ENCODE measurements at regions not wholly inside any gene's neighbourhood (a gene's known extent, or its start where the extent isn't known, plus 50 kb on each side); places are given as distances from the start of the nearest gene placed in this dataset.

GRCh38 chr20:43325926-43326325, 131.8 kb upstream of the SRSF6 start:
- Histone ChIP-seq H4K20me1 (replicated peaks; ENCODE audit: insufficient read depth) (no peaks in the 10 kb centered on the region), H3K4me1 (ENCODE audit: insufficient read depth) (no peaks in the 10 kb centered on the region), H3K36me3 (ENCODE audit: insufficient read depth) (no peaks in the 10 kb centered on the region), H3F3A (replicated peaks; ENCODE audit: low read depth) (no peaks in the 10 kb centered on the region), H3K9me2 (ENCODE audit: insufficient read depth) (no peaks in the 10 kb centered on the region), H2AFZ (no peak overlapping the region), H3K79me2 (replicated peaks; ENCODE audit: insufficient read depth) (no peaks in the 10 kb centered on the region), H3K4me3 (no peak overlapping the region), H3K4me2 (no peak overlapping the region), H3K27ac (ENCODE audit: low read depth) (no peak overlapping the region), H3K27me3 (ENCODE audit: insufficient read depth) (no peaks in the 10 kb centered on the region)
- peaks cover 93% of the 10 kb centered on the region for H3K9me3 Mint-ChIP-seq
- DNase-seq (ENCODE audit: low spot score) (no peak), ATAC-seq (no peak)
- no peak overlapping the region for H3K4me3 Mint-ChIP-seq
- no peaks in the 10 kb centered on the region for H3K4me1 Mint-ChIP-seq
- peaks cover 33% of the 10 kb centered on the region for H3K36me3 Mint-ChIP-seq (ENCODE audit: low read depth)
- TF ChIP-seq ZNF331 (CRISPR knock-in tag; IDR thresholded peaks at IDR 0.05; ENCODE audit: low read depth) = no peak
- TF ChIP-seq NANOG (IDR thresholded peaks at IDR 0.05; ENCODE audit: borderline replicate concordance) = no peak
- no peak for TF ChIP-seq JUNB (IDR thresholded peaks at IDR 0.05; ENCODE audit: unreplicated experiment)
- TF ChIP-seq CREB1 (CRISPR knock-in tag; IDR thresholded peaks at IDR 0.05; ENCODE audit: low read depth) = no peak
- TF ChIP-seq REST (IDR thresholded peaks at IDR 0.05; ENCODE audit: unreplicated experiment) = no peak
- TF ChIP-seq ZNF114 (CRISPR knock-in tag; IDR thresholded peaks at IDR 0.05) = no peak
- no peak for TF ChIP-seq STAT1 (IDR thresholded peaks at IDR 0.05; ENCODE audit: unreplicated experiment)
- no peak for TF ChIP-seq POLR2AphosphoS5 (IDR thresholded peaks at IDR 0.05; ENCODE audit: low read depth)
- TF ChIP-seq CTCF (conservative IDR thresholded peaks at IDR 0.05; ENCODE audit: low read depth in 2 of 2) = no peak
- no peak for TF ChIP-seq EZH2 (IDR thresholded peaks at IDR 0.05; ENCODE audit: low read depth, unreplicated experiment)
- no peak for TF ChIP-seq EZH2phosphoT487 (IDR thresholded peaks at IDR 0.05; ENCODE audit: unreplicated experiment)
- TF ChIP-seq ZNF462 (CRISPR knock-in tag; IDR thresholded peaks at IDR 0.05) = no peak
- no peak for TF ChIP-seq ETS1 (IDR thresholded peaks at IDR 0.05)
- H3K27me3 Mint-ChIP-seq (ENCODE audit: insufficient read depth, low read depth, poor library complexity) = peaks cover 3% of the 10 kb centered on the region
- no peak overlapping the region for H3K27ac Mint-ChIP-seq

Measured in GM23338 (cell line).